ENCODE measurements at regions not wholly inside any gene's neighbourhood (a gene's known extent, or its start where the extent isn't known, plus 50 kb on each side); places are given as distances from the start of the nearest gene placed in this dataset.

DNA sequence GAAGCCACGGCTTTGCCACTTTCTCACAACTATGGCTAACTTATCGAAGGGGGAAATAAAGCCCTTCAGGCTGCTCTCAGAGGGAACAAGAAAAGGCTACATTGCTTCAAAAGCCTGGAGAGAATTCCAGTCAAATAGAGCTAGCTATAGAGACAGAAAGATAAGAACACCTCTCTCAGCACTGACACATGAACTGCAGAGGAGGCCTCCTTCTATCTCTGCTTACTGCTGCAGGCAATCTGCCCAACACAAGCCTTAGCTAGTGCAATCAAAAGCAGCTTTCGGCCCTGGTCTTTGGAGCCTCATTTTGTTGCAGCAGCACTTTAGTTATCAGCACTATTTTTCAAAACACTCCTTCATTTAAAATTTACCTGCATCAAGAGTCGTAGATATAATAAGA is 118.4 kb upstream of the ROBO1 start:
- intact Hi-C loops (cut with DNase I) = no loop called here
- H3K4me3 ChIP-seq (ENCODE audit: low read length in 2 of 2) = no peak overlapping the region
- DNase-seq (no peak), ATAC-seq (ENCODE audit: low FRiP score) (no peak)
- no peak overlapping the region for H3K27ac ChIP-seq (ENCODE audit: low read depth in 1 of 2, low read length in 2 of 2)
- no peaks in the 10 kb centered on the region for H3K4me1 ChIP-seq (ENCODE audit: control insufficient read depth in 1 of 2, insufficient read depth in 2 of 2, low read length in 2 of 2)
- no peaks in the 10 kb centered on the region for H3K36me3 ChIP-seq (ENCODE audit: control insufficient read depth in 1 of 2, insufficient read depth in 2 of 2, low read length in 1 of 2)
- H3K27me3 ChIP-seq (ENCODE audit: control insufficient read depth in 1 of 2, insufficient read depth in 2 of 2, low read length in 1 of 2) = no peaks in the 10 kb centered on the region
- no peaks in the 10 kb centered on the region for H3K9me3 ChIP-seq (ENCODE audit: control insufficient read depth, low read length)
- WGBS, 2 donors = 75 to 81% methylated on average over 4 of the region's 4 CpGs

DNA sequence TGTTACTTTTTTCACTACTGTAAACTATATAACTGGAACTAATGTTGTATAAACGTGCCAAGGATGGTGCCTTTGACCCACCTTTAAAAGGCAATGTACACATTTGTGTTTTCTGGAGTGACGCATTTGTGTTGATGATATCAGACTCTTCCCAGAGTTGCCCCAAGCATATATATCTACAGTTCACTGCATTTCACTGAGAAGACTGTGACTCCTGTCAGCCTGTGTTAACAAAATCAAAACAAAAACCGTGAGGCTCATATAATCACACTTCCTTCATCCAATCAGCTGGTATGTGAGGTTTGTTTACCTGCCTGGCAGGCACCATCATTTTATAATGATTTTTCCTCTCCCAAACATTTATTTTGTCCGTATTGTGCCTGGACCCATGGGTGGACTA is 117.6 kb upstream of the ROBO1 start:
- no peaks in the 10 kb centered on the region for H3K36me3 ChIP-seq (ENCODE audit: control insufficient read depth in 1 of 2, insufficient read depth in 2 of 2, low read length in 1 of 2)
- no peak overlapping the region for H3K4me3 ChIP-seq (ENCODE audit: low read length in 2 of 2)
- H3K4me1 ChIP-seq (ENCODE audit: control insufficient read depth in 1 of 2, insufficient read depth in 2 of 2, low read length in 2 of 2) = no peaks in the 10 kb centered on the region
- ATAC-seq (ENCODE audit: low FRiP score) (no peak), DNase-seq (no peak)
- H3K27ac ChIP-seq (ENCODE audit: low read depth in 1 of 2, low read length in 2 of 2) = no peak overlapping the region
- H3K9me3 ChIP-seq (ENCODE audit: control insufficient read depth, low read length) = no peaks in the 10 kb centered on the region
- no peaks in the 10 kb centered on the region for H3K27me3 ChIP-seq (ENCODE audit: control insufficient read depth in 1 of 2, insufficient read depth in 2 of 2, low read length in 1 of 2)
- whole genome bisulfite sequencing, 2 donors = 62 to 64% methylated on average over 4 of the region's 4 CpGs
- intact Hi-C loops (cut with DNase I) = no loop called here

DNA sequence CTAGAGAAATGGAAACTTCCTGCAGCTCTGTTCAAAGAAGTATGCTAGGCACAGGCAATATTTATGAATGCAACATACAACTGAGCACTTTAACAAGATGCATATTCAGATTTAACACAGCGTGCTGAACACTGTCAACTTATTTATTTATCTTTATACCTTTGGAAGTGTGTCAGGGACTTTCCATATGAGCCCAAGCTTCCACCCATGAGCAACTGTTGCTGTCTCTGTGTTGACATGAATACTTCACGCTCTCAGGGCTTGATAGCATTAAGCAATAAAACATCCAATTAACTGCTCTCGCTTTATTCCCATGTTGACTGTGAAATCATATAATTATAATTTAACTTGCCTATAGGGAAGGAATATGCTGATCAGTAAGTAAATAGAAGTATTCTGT is 116.6 kb upstream of the ROBO1 start:
- no peaks in the 10 kb centered on the region for H3K4me1 ChIP-seq (ENCODE audit: control insufficient read depth in 1 of 2, insufficient read depth in 2 of 2, low read length in 2 of 2)
- H3K36me3 ChIP-seq (ENCODE audit: control insufficient read depth in 1 of 2, insufficient read depth in 2 of 2, low read length in 1 of 2) = no peaks in the 10 kb centered on the region
- WGBS, 2 donors = 91 to 94% methylated on average over 3 of the region's 3 CpGs
- no peak for ATAC-seq (ENCODE audit: low FRiP score)
- no peaks in the 10 kb centered on the region for H3K9me3 ChIP-seq (ENCODE audit: control insufficient read depth, low read length)
- H3K27ac ChIP-seq (ENCODE audit: low read depth in 1 of 2, low read length in 2 of 2) = no peak overlapping the region
- no peak overlapping the region for H3K4me3 ChIP-seq (ENCODE audit: low read length in 2 of 2)
- intact Hi-C loops (cut with DNase I) = no loop called here
- H3K27me3 ChIP-seq (ENCODE audit: control insufficient read depth in 1 of 2, insufficient read depth in 2 of 2, low read length in 1 of 2) = no peaks in the 10 kb centered on the region
- no peak for DNase-seq

DNA sequence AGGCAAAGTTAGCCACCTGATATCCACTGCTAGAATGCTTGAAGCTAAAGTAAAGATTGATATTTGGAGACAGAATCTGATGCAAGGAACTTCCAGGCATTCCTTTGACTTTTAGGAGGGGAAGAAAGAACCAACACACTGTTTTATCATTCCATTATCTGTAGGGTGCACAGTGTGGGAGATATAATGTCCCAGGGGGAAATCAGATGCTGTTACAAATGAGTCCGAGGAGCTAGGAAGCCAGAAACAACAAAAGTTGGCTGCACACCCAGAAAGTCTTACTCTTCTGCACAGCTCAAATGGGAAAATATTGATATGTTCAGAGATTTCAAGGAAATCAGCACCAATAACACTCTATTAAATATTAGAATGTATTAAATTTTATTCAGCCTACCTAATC is 113.6 kb upstream of the ROBO1 start:
- no peaks in the 10 kb centered on the region for H3K27me3 ChIP-seq (ENCODE audit: control insufficient read depth in 1 of 2, insufficient read depth in 2 of 2, low read length in 1 of 2)
- no peaks in the 10 kb centered on the region for H3K36me3 ChIP-seq (ENCODE audit: control insufficient read depth in 1 of 2, insufficient read depth in 2 of 2, low read length in 1 of 2)
- 2 to 4% methylated on average over 1 of the region's 1 CpG for WGBS, 2 donors
- no peak for DNase-seq
- no peak for ATAC-seq (ENCODE audit: low FRiP score)
- H3K4me1 ChIP-seq (ENCODE audit: control insufficient read depth in 1 of 2, insufficient read depth in 2 of 2, low read length in 2 of 2) = no peaks in the 10 kb centered on the region
- no peak overlapping the region for H3K27ac ChIP-seq (ENCODE audit: low read depth in 1 of 2, low read length in 2 of 2)
- intact Hi-C loops (cut with DNase I) = no loop called here
- H3K4me3 ChIP-seq (ENCODE audit: low read length in 2 of 2) = no peak overlapping the region
- peaks cover 2% of the 10 kb centered on the region for H3K9me3 ChIP-seq (ENCODE audit: control insufficient read depth, low read length)

DNA sequence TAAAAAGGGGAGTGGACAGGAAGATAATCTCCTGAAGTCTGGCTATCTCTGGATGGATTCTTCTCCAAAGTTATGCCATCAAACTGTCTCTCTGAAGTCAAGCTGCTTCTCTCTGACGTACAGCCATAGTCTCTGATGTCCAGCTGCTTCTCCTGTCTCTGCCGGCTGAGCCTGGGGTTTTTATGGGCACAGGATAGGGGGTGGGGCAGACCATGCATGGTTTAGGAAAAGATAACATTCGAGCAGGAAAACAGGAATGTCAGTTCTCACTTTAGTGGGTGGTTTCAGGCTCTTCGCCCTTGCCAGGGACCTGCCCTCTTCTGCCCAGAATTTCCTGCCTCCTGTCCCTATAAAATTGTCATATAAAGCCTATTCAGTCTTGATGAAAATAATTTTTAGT is 110.9 kb upstream of the ROBO1 start:
- Histone ChIP-seq H3K4me3 (ENCODE audit: low read length in 2 of 2) (no peak overlapping the region), H3K36me3 (ENCODE audit: control insufficient read depth in 1 of 2, insufficient read depth in 2 of 2, low read length in 1 of 2) (no peaks in the 10 kb centered on the region), H3K27me3 (ENCODE audit: control insufficient read depth in 1 of 2, insufficient read depth in 2 of 2, low read length in 1 of 2) (no peaks in the 10 kb centered on the region), H3K27ac (ENCODE audit: low read depth in 1 of 2, low read length in 2 of 2) (no peak overlapping the region), H3K9me3 (ENCODE audit: control insufficient read depth, low read length) (peaks cover 2% of the 10 kb centered on the region), H3K4me1 (ENCODE audit: control insufficient read depth in 1 of 2, insufficient read depth in 2 of 2, low read length in 2 of 2) (no peaks in the 10 kb centered on the region)
- 80 to 87% methylated on average over 4 of the region's 4 CpGs for WGBS, 2 donors
- no peak for DNase-seq
- no peak for ATAC-seq (ENCODE audit: low FRiP score)
- intact Hi-C loops (cut with DNase I) = no loop called here

DNA sequence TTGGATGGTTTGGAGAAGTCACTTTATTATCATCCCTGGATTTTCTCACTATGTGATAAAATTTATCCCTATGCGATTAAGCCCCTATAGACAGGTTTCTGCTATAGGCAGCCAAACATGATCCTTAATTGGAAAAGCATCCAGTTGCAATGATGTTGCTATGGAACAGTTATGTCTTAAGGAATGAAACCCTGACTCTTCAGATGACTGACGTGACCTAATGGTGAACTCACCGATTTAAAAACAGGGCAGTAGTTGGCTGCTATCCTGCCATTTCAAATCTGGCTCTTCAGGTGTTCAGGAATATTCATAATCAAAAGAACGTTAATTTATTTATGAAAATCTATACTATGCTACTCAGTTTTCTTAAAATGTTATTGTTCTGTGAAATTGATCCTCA is 106.8 kb upstream of the ROBO1 start:
- H3K27ac ChIP-seq (ENCODE audit: low read depth in 1 of 2, low read length in 2 of 2) = no peak overlapping the region
- H3K4me1 ChIP-seq (ENCODE audit: control insufficient read depth in 1 of 2, insufficient read depth in 2 of 2, low read length in 2 of 2) = peaks cover 0 to 2% of the 10 kb centered on the region in 2 donors
- WGBS, 2 donors = 74 to 81% methylated on average over 4 of the region's 4 CpGs
- intact Hi-C loops (cut with DNase I) = no loop called here
- peaks cover 2% of the 10 kb centered on the region for H3K9me3 ChIP-seq (ENCODE audit: control insufficient read depth, low read length)
- DNase-seq (no peak), ATAC-seq (ENCODE audit: low FRiP score) (no peak)
- H3K4me3 ChIP-seq (ENCODE audit: low read length in 2 of 2) = no peak overlapping the region
- no peaks in the 10 kb centered on the region for H3K27me3 ChIP-seq (ENCODE audit: control insufficient read depth in 1 of 2, insufficient read depth in 2 of 2, low read length in 1 of 2)
- H3K36me3 ChIP-seq (ENCODE audit: control insufficient read depth in 1 of 2, insufficient read depth in 2 of 2, low read length in 1 of 2) = no peaks in the 10 kb centered on the region

DNA sequence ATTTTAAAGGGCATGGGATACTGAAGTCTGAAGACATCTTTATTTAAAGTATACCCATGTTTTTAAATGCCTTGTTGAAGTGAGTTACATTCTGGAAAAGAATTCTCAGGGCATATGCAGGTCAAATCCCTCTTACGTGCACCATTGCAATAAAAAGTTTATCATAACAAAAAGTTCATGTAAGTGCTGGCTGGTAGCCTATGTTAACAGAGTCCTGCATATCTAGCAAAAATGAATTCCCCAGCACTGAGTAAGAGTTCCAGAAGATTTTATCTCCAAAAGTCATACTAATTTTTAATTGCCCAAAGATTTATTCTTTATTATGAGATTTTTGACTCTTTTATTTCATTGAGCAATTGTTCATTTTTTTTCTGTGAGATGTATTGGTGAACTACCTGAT is 104.7 kb upstream of the ROBO1 start:
- Histone ChIP-seq H3K27ac (ENCODE audit: low read depth in 1 of 2, low read length in 2 of 2) (no peak overlapping the region), H3K36me3 (ENCODE audit: control insufficient read depth in 1 of 2, insufficient read depth in 2 of 2, low read length in 1 of 2) (no peaks in the 10 kb centered on the region), H3K9me3 (ENCODE audit: control insufficient read depth, low read length) (no peaks in the 10 kb centered on the region), H3K4me3 (ENCODE audit: low read length in 2 of 2) (no peak overlapping the region), H3K4me1 (ENCODE audit: control insufficient read depth in 1 of 2, insufficient read depth in 2 of 2, low read length in 2 of 2) (peaks cover 0 to 2% of the 10 kb centered on the region in 2 donors), H3K27me3 (ENCODE audit: control insufficient read depth in 1 of 2, insufficient read depth in 2 of 2, low read length in 1 of 2) (no peaks in the 10 kb centered on the region)
- no peak for ATAC-seq (ENCODE audit: low FRiP score)
- 3 to 6% methylated on average over 1 of the region's 1 CpG for WGBS, 2 donors
- no peak for DNase-seq
- intact Hi-C loops (cut with DNase I) = no loop called here

DNA sequence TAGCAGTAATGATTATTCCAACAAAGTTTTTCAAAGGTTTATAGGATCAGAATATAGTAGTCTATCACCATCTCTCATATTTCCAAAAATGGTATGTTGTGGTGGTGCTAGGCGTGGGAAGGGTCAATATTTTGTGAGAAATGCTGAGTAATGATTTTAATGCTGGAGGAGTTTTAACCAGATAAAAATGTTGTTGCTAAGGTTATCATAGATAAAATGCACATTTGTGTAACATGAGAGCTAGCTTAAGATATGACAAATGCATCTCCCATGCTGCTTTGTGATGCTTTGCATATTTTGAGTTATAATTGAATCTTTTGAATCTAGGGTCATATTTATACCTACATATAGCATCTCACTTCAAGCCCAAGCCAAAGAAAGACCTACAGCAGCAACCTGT is 103.9 kb upstream of the ROBO1 start:
- Histone ChIP-seq H3K36me3 (ENCODE audit: control insufficient read depth in 1 of 2, insufficient read depth in 2 of 2, low read length in 1 of 2) (no peaks in the 10 kb centered on the region), H3K4me1 (ENCODE audit: control insufficient read depth in 1 of 2, insufficient read depth in 2 of 2, low read length in 2 of 2) (peaks cover 0 to 2% of the 10 kb centered on the region in 2 donors), H3K27me3 (ENCODE audit: control insufficient read depth in 1 of 2, insufficient read depth in 2 of 2, low read length in 1 of 2) (no peaks in the 10 kb centered on the region), H3K4me3 (ENCODE audit: low read length in 2 of 2) (no peak overlapping the region), H3K9me3 (ENCODE audit: control insufficient read depth, low read length) (no peaks in the 10 kb centered on the region), H3K27ac (ENCODE audit: low read depth in 1 of 2, low read length in 2 of 2) (no peak overlapping the region)
- DNase-seq (no peak), ATAC-seq (ENCODE audit: low FRiP score) (no peak)
- WGBS, 2 donors = 56 to 63% methylated on average over 1 of the region's 1 CpG
- intact Hi-C loops (cut with DNase I) = no loop called here

DNA sequence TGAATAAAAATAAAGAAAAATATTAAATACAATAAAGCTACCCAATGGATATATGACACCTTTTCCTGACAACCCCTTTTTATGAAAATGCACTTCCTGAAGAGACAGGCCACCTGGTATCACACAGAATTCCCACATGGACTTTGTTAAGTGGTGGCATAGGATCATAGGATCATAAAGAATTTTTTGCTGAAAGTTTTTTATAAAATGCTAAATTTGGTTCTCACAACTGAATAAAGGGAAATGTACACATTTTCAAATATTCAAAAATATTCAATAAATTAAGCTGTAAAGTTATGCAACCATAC is 102.5 kb upstream of the ROBO1 start:
- Histone ChIP-seq H3K27ac (ENCODE audit: low read depth in 1 of 2, low read length in 2 of 2) (no peak overlapping the region), H3K4me1 (ENCODE audit: control insufficient read depth in 1 of 2, insufficient read depth in 2 of 2, low read length in 2 of 2) (peaks cover 0 to 2% of the 10 kb centered on the region in 2 donors), H3K4me3 (ENCODE audit: low read length in 2 of 2) (no peak overlapping the region), H3K9me3 (ENCODE audit: control insufficient read depth, low read length) (no peaks in the 10 kb centered on the region), H3K36me3 (ENCODE audit: control insufficient read depth in 1 of 2, insufficient read depth in 2 of 2, low read length in 1 of 2) (no peaks in the 10 kb centered on the region), H3K27me3 (ENCODE audit: control insufficient read depth in 1 of 2, insufficient read depth in 2 of 2, low read length in 1 of 2) (no peaks in the 10 kb centered on the region)
- DNase-seq (no peak), ATAC-seq (ENCODE audit: low FRiP score) (no peak)
- intact Hi-C loops (cut with DNase I) = no loop called here

Measured in aorta (tissue), 5 donors.